ENCODE measurements at regions not wholly inside any gene's neighbourhood (a gene's known extent, or its start where the extent isn't known, plus 50 kb on each side); places are given as distances from the start of the nearest gene placed in this dataset.

DNA sequence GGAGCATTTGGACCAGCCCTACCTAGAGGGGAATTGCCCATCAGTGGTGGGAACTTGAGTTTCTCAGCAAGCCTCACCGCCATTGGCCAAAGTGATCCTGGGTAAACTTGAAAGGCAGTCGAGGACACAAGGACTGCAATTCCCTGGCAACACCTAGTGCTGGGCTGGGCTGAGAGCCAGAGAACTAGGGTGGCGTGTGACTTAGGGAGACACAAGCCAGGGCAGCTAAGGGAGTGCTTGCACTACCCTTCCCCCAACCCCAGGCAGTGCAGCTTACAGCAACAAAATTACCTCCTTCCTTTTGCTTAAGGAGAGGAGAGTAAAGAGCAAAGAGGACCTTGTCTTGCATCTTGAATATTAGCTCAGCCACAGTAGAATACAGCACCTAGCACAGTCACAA, 176.9 kb upstream of the PRMT6 start:
- TF ChIP-seq, protein P1, sequence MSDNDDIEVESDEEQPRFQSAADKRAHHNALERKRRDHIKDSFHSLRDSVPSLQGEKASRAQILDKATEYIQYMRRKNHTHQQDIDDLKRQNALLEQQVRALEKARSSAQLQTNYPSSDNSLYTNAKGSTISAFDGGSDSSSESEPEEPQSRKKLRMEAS (IDR thresholded peaks at IDR 0.05; ENCODE audit: low read depth, low read length): no peak
- TF ChIP-seq CTCF (IDR thresholded peaks at IDR 0.05; ENCODE audit: low read depth, low read length) (no peak), POLR2A (IDR thresholded peaks at IDR 0.05; ENCODE audit: extremely low read depth, insufficient read length) (no peak)
